GM23338 (cell line): ENCODE measurements at regions not wholly inside any gene's neighbourhood (a gene's known extent, or its start where the extent isn't known, plus 50 kb on each side); places are given as distances from the start of the nearest gene placed in this dataset.

Experiments
- ATAC-seq: fragments of 200-7000 bp; cut with Tn5 transposase; 3 replicates; pipeline ENCODE4 v1.9.1; 2020
- DNase-seq: peaks from one replicate; pipeline ENCODE4 v3.0.0-alpha.2; 2015; ENCODE audit warnings: low spot score
- H2AFZ ChIP-seq: fragments of 200-600 bp; sonication (generic); 2 replicates; pipeline ENCODE4 v1.8.0; 2016; ENCODE audit warnings: antibody characterized with exemption, mild to moderate bottlenecking, moderate library complexity
- H3F3A ChIP-seq: fragments of 200-600 bp; sonication (generic); replicated peaks from 2 replicates; pipeline ENCODE4 v1.8.0; 2017; ENCODE audit warnings: antibody characterized with exemption, mixed run types, low read depth
- H3K27ac ChIP-seq: fragments of 200-600 bp; sonication (generic); 2 replicates; pipeline ENCODE4 v1.6.1; 2016; ENCODE audit warnings: low read depth
- H3K27me3 ChIP-seq: fragments of 200-600 bp; sonication (generic); 2 replicates; pipeline ENCODE4 v1.8.0; 2016; ENCODE audit warnings: mild to moderate bottlenecking, mixed run types, moderate library complexity; ENCODE audit not compliant: insufficient read depth
- H3K36me3 ChIP-seq: fragments of 200-600 bp; sonication (generic); 2 replicates; pipeline ENCODE4 v1.8.0; 2016; ENCODE audit warnings: mild to moderate bottlenecking; ENCODE audit not compliant: insufficient read depth
- H3K4me1 ChIP-seq: fragments of 200-600 bp; sonication (generic); 2 replicates; pipeline ENCODE4 v1.8.0; 2016; ENCODE audit warnings: mild to moderate bottlenecking, moderate library complexity; ENCODE audit not compliant: insufficient read depth
- H3K4me2 ChIP-seq: fragments of 200-600 bp; sonication (generic); 2 replicates; pipeline ENCODE4 v1.7.1; 2017; ENCODE audit warnings: mixed run types
- H3K4me3 ChIP-seq: fragments of 200-600 bp; sonication (generic); 2 replicates; pipeline ENCODE4 v1.6.1; 2016; ENCODE audit warnings: mixed run types
- H3K79me2 ChIP-seq: fragments of 200-600 bp; sonication (generic); replicated peaks from 2 replicates; pipeline ENCODE4 v1.8.0; 2017; ENCODE audit warnings: mild to moderate bottlenecking; ENCODE audit not compliant: insufficient read depth
- H3K9me2 ChIP-seq: fragments of 200-600 bp; sonication (generic); 2 replicates; pipeline ENCODE4 v1.8.0; 2017; ENCODE audit not compliant: insufficient read depth
- H4K20me1 ChIP-seq: fragments of 200-600 bp; sonication (generic); replicated peaks from 2 replicates; pipeline ENCODE4 v1.8.0; 2017; ENCODE audit warnings: mild to moderate bottlenecking; ENCODE audit not compliant: insufficient read depth
- H3K27ac Mint-ChIP-seq: 2 replicates; pipeline ENCODE4 v1.8.0; 2020; ENCODE audit warnings: inconsistent platforms, mild to moderate bottlenecking, moderate library complexity, mixed read lengths
- H3K27me3 Mint-ChIP-seq: 3 replicates; pipeline ENCODE4 v1.8.0; 2022; ENCODE audit warnings: low read depth, mild to moderate bottlenecking, moderate library complexity, mixed read lengths, inconsistent platforms; ENCODE audit not compliant: insufficient read depth, poor library complexity
- H3K36me3 Mint-ChIP-seq: 3 replicates; pipeline ENCODE4 v1.8.0; 2021; ENCODE audit warnings: low read depth, mild to moderate bottlenecking, inconsistent platforms, moderate library complexity, mixed read lengths
- H3K4me1 Mint-ChIP-seq: 3 replicates; pipeline ENCODE4 v1.8.0; 2020; ENCODE audit warnings: mild to moderate bottlenecking, inconsistent platforms, mixed read lengths
- H3K4me3 Mint-ChIP-seq: 3 replicates; pipeline ENCODE4 v1.8.0; 2021; ENCODE audit warnings: moderate library complexity, mild to moderate bottlenecking, inconsistent platforms, mixed read lengths
- H3K9me3 Mint-ChIP-seq: 3 replicates; pipeline ENCODE4 v1.8.0; 2020; ENCODE audit warnings: moderate library complexity, mild to moderate bottlenecking, inconsistent platforms, mixed read lengths
- CREB1 ChIP-seq: fragments of 250-450 bp; sonication (Bioruptor Pico); IDR thresholded peaks from 2 replicates; pipeline ENCODE4 v1.5.0; 2020; ENCODE audit warnings: low read depth, mild to moderate bottlenecking, moderate library complexity
- EZH2 ChIP-seq: fragments of 200-600 bp; sonication (generic); IDR thresholded peaks from one replicate; pipeline ENCODE4 v1.8.0; 2017; ENCODE audit warnings: antibody characterized with exemption, mild to moderate bottlenecking, low read depth; ENCODE audit not compliant: unreplicated experiment
- EZH2phosphoT487 ChIP-seq: fragments of 200-600 bp; sonication (generic); IDR thresholded peaks from one replicate; pipeline ENCODE4 v1.8.1; 2018; ENCODE audit warnings: antibody characterized with exemption; ENCODE audit not compliant: unreplicated experiment
- JUNB ChIP-seq: IDR thresholded peaks from one replicate; pipeline ENCODE4 v1.6.1; 2016; ENCODE audit warnings: antibody characterized with exemption; ENCODE audit not compliant: unreplicated experiment
- NANOG ChIP-seq: IDR thresholded peaks from 2 replicates; pipeline ENCODE4 v1.6.1; 2016; ENCODE audit warnings: antibody characterized with exemption, borderline replicate concordance
- POLR2AphosphoS5 ChIP-seq: IDR thresholded peaks from 2 replicates; pipeline ENCODE4 v1.6.1; 2016; ENCODE audit warnings: antibody characterized with exemption, low read depth
- STAT1 ChIP-seq: IDR thresholded peaks from one replicate; pipeline ENCODE4 v1.6.1; 2016; ENCODE audit warnings: antibody characterized with exemption; ENCODE audit not compliant: unreplicated experiment
- ZNF114 ChIP-seq: fragments of 250-450 bp; sonication (Bioruptor Pico); IDR thresholded peaks from 2 replicates; pipeline ENCODE4 v1.5.0; 2020; ENCODE audit warnings: mild to moderate bottlenecking, moderate library complexity
- ZNF331 ChIP-seq: fragments of 250-450 bp; sonication (Bioruptor Pico); IDR thresholded peaks from 2 replicates; pipeline ENCODE4 v1.5.0; 2020; ENCODE audit warnings: low read depth, mild to moderate bottlenecking, moderate library complexity
- TF ChIP-seq, protein P1 (sequence below): fragments of 250-450 bp; sonication (Bioruptor Pico); IDR thresholded peaks from 2 replicates; pipeline ENCODE4 v1.5.0; 2020; ENCODE audit warnings: mild to moderate bottlenecking, moderate library complexity
- TF ChIP-seq, protein P2 (sequence below): IDR thresholded peaks from 2 replicates; pipeline ENCODE4 v1.6.1; 2016; ENCODE audit warnings: antibody characterized with exemption
- TF ChIP-seq, protein P3 (sequence below), 2 experiments: fragments of 200-600 bp in 1 of 2; sonication (generic) in 1 of 2; conservative IDR thresholded peaks; 2 replicates each; pipeline versions ENCODE4 v1.5.1 to v1.6.1; 2016 to 2017; ENCODE audit warnings: antibody characterized with exemption in 2 of 2, low read depth in 2 of 2, mild to moderate bottlenecking in 2 of 2, moderate library complexity in 1 of 2
- TF ChIP-seq, protein P4 (sequence below): IDR thresholded peaks from one replicate; pipeline ENCODE4 v1.6.1; 2018; ENCODE audit warnings: antibody characterized with exemption; ENCODE audit not compliant: unreplicated experiment

DNA sequence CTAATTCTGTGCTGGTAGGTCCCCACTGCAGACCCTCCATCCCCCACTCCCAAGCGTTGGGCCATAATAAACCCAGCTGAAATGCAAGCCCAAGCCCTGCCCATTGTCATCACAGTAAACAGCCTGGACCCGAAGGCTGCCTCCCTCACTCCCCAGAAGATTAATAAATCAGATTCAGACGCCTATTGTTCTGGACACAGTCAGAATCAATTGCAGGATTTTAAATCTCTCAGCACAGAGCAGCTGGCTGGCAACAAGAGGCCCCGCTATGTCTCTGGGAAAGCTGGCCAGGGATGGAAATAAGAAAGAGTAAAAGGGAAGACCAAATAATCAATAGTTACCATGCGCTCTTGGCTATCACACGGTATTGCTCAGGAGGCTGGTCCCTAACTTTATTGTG is 93.9 kb downstream of the C17orf67 start (continued):
- TF ChIP-seq ZNF331 (CRISPR knock-in tag) (no peak), JUNB (no peak), CREB1 (CRISPR knock-in tag) (no peak), EZH2phosphoT487 (no peak)

DNA sequence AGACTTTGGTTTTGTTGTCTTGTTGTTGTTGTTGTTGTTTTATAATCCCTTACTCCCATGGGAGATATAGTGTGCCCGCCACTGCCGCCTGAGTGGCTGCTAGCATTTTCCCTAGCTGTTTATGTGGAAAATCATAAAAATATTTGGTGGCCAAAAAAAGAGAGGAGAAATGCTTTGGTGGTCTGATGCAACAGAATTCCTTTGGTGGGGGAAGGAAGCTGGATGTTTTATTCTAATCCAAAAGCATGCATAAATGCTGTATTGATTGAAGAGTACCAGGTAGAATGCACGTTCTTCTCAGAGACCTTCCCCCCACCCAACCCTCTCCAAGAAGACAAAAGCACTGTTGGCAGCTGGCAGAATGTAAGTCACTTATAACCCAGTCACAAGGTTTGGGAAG is 93.2 kb downstream of the C17orf67 start:
- peaks cover 2% of the 10 kb centered on the region for H3K27me3 Mint-ChIP-seq
- H3K9me3 Mint-ChIP-seq = no peaks in the 10 kb centered on the region
- H3K4me1 Mint-ChIP-seq = peaks cover 11% of the 10 kb centered on the region; the same call in 2 of the 3 replicates
- Histone ChIP-seq H3K4me3 (no peak overlapping the region), H3K4me1 (peaks cover 10% of the 10 kb centered on the region; the same call in 1 of the 2 replicates), H3K79me2 (no peaks in the 10 kb centered on the region), H3K9me2 (peaks cover 9% of the 10 kb centered on the region), H3K4me2 (0 out of 2 replicates have a peak overlapping the region, but pooled peaks have one; percentile 11), H3F3A (no peaks in the 10 kb centered on the region), H2AFZ (peak overlapping the region; percentile 84), H4K20me1 (no peaks in the 10 kb centered on the region), H3K27ac (no peak overlapping the region), H3K36me3 (no peaks in the 10 kb centered on the region), H3K27me3 (no peaks in the 10 kb centered on the region)
- ATAC-seq = no peak
- H3K27ac Mint-ChIP-seq = no peak overlapping the region
- no peaks in the 10 kb centered on the region for H3K36me3 Mint-ChIP-seq
- DNase-seq = no peak
- TF ChIP-seq EZH2 (no peak), CREB1 (CRISPR knock-in tag) (no peak), POLR2AphosphoS5 (no peak), ZNF114 (no peak), NANOG (no peak), STAT1 (no peak), ZNF331 (CRISPR knock-in tag) (no peak), JUNB (no peak), EZH2phosphoT487 (no peak)
- TF ChIP-seq, protein P1, sequence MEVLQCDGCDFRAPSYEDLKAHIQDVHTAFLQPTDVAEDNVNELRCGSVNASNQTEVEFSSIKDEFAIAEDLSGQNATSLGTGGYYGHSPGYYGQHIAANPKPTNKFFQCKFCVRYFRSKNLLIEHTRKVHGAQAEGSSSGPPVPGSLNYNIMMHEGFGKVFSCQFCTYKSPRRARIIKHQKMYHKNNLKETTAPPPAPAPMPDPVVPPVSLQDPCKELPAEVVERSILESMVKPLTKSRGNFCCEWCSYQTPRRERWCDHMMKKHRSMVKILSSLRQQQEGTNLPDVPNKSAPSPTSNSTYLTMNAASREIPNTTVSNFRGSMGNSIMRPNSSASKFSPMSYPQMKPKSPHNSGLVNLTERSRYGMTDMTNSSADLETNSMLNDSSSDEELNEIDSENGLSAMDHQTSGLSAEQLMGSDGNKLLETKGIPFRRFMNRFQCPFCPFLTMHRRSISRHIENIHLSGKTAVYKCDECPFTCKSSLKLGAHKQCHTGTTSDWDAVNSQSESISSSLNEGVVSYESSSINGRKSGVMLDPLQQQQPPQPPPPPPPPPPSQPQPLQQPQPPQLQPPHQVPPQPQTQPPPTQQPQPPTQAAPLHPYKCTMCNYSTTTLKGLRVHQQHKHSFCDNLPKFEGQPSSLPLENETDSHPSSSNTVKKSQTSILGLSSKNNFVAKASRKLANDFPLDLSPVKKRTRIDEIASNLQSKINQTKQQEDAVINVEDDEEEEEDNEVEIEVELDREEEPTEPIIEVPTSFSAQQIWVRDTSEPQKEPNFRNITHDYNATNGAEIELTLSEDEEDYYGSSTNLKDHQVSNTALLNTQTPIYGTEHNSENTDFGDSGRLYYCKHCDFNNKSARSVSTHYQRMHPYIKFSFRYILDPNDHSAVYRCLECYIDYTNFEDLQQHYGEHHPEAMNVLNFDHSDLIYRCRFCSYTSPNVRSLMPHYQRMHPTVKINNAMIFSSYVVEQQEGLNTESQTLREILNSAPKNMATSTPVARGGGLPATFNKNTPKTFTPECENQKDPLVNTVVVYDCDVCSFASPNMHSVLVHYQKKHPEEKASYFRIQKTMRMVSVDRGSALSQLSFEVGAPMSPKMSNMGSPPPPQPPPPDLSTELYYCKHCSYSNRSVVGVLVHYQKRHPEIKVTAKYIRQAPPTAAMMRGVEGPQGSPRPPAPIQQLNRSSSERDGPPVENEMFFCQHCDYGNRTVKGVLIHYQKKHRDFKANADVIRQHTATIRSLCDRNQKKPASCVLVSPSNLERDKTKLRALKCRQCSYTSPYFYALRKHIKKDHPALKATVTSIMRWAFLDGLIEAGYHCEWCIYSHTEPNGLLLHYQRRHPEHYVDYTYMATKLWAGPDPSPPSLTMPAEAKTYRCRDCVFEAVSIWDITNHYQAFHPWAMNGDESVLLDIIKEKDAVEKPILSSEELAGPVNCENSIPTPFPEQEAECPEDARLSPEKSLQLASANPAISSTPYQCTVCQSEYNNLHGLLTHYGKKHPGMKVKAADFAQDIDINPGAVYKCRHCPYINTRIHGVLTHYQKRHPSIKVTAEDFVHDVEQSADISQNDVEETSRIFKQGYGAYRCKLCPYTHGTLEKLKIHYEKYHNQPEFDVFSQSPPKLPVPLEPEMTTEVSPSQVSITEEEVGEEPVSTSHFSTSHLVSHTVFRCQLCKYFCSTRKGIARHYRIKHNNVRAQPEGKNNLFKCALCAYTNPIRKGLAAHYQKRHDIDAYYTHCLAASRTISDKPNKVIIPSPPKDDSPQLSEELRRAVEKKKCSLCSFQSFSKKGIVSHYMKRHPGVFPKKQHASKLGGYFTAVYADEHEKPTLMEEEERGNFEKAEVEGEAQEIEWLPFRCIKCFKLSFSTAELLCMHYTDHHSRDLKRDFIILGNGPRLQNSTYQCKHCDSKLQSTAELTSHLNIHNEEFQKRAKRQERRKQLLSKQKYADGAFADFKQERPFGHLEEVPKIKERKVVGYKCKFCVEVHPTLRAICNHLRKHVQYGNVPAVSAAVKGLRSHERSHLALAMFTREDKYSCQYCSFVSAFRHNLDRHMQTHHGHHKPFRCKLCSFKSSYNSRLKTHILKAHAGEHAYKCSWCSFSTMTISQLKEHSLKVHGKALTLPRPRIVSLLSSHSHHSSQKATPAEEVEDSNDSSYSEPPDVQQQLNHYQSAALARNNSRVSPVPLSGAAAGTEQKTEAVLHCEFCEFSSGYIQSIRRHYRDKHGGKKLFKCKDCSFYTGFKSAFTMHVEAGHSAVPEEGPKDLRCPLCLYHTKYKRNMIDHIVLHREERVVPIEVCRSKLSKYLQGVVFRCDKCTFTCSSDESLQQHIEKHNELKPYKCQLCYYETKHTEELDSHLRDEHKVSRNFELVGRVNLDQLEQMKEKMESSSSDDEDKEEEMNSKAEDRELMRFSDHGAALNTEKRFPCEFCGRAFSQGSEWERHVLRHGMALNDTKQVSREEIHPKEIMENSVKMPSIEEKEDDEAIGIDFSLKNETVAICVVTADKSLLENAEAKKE (CRISPR knock-in tag) = no peak
- TF ChIP-seq, protein P2, sequence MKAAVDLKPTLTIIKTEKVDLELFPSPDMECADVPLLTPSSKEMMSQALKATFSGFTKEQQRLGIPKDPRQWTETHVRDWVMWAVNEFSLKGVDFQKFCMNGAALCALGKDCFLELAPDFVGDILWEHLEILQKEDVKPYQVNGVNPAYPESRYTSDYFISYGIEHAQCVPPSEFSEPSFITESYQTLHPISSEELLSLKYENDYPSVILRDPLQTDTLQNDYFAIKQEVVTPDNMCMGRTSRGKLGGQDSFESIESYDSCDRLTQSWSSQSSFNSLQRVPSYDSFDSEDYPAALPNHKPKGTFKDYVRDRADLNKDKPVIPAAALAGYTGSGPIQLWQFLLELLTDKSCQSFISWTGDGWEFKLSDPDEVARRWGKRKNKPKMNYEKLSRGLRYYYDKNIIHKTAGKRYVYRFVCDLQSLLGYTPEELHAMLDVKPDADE = no peak
- TF ChIP-seq, protein P3, sequence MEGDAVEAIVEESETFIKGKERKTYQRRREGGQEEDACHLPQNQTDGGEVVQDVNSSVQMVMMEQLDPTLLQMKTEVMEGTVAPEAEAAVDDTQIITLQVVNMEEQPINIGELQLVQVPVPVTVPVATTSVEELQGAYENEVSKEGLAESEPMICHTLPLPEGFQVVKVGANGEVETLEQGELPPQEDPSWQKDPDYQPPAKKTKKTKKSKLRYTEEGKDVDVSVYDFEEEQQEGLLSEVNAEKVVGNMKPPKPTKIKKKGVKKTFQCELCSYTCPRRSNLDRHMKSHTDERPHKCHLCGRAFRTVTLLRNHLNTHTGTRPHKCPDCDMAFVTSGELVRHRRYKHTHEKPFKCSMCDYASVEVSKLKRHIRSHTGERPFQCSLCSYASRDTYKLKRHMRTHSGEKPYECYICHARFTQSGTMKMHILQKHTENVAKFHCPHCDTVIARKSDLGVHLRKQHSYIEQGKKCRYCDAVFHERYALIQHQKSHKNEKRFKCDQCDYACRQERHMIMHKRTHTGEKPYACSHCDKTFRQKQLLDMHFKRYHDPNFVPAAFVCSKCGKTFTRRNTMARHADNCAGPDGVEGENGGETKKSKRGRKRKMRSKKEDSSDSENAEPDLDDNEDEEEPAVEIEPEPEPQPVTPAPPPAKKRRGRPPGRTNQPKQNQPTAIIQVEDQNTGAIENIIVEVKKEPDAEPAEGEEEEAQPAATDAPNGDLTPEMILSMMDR (conservative IDR thresholded peaks at IDR 0.05; ENCODE audit: low read depth in 2 of 2) = no peak
- TF ChIP-seq, protein P4, sequence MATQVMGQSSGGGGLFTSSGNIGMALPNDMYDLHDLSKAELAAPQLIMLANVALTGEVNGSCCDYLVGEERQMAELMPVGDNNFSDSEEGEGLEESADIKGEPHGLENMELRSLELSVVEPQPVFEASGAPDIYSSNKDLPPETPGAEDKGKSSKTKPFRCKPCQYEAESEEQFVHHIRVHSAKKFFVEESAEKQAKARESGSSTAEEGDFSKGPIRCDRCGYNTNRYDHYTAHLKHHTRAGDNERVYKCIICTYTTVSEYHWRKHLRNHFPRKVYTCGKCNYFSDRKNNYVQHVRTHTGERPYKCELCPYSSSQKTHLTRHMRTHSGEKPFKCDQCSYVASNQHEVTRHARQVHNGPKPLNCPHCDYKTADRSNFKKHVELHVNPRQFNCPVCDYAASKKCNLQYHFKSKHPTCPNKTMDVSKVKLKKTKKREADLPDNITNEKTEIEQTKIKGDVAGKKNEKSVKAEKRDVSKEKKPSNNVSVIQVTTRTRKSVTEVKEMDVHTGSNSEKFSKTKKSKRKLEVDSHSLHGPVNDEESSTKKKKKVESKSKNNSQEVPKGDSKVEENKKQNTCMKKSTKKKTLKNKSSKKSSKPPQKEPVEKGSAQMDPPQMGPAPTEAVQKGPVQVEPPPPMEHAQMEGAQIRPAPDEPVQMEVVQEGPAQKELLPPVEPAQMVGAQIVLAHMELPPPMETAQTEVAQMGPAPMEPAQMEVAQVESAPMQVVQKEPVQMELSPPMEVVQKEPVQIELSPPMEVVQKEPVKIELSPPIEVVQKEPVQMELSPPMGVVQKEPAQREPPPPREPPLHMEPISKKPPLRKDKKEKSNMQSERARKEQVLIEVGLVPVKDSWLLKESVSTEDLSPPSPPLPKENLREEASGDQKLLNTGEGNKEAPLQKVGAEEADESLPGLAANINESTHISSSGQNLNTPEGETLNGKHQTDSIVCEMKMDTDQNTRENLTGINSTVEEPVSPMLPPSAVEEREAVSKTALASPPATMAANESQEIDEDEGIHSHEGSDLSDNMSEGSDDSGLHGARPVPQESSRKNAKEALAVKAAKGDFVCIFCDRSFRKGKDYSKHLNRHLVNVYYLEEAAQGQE = no peak
- H3K4me3 Mint-ChIP-seq = no peak overlapping the region
